ENCODE measurements at regions not wholly inside any gene's neighbourhood (a gene's known extent, or its start where the extent isn't known, plus 50 kb on each side); places are given as distances from the start of the nearest gene placed in this dataset.

- no peaks in the 10 kb centered on the region for H3K27me3 ChIP-seq (ENCODE audit: control insufficient read depth in 1 of 2, insufficient read depth in 2 of 2, low read length in 2 of 2)
- no peaks in the 10 kb centered on the region for H3K4me1 Mint-ChIP-seq (ENCODE audit: low read depth)
- intact Hi-C loops (cut with DNase I, micrococcal nuclease), result loop anchor here (10.0 kb wide), 2 partner anchors 822 to 1182 kb away; no protein-coding TSS in a partner anchor
- H3K27me3 Mint-ChIP-seq, result no peaks in the 10 kb centered on the region
- H3K4me3 Mint-ChIP-seq, result no peak overlapping the region
- DNase-seq (no peak), ATAC-seq (ENCODE audit: poor library complexity) (no peak)
- TF ChIP-seq CTCF (IDR thresholded peaks at IDR 0.05), result no peak
- POLR2A ChIA-PET, result no interaction called here
- H3K4me3 ChIP-seq (ENCODE audit: low read length), result no peak overlapping the region
- peaks cover 0 to 3% of the 10 kb centered on the region in 2 experiments for H3K9me3 ChIP-seq (ENCODE audit: control insufficient read depth in 1 of 2, insufficient read depth in 1 of 2, low read length in 2 of 2)
- no peak overlapping the region for H3K27ac Mint-ChIP-seq
- CTCF ChIA-PET, result no interaction called here
- no peaks in the 10 kb centered on the region for H3K36me3 ChIP-seq (ENCODE audit: insufficient read depth, low read length)
- no peaks in the 10 kb centered on the region for H3K4me1 ChIP-seq (ENCODE audit: insufficient read depth, low read length)
- H3K9me3 Mint-ChIP-seq, result no peaks in the 10 kb centered on the region
- H3K27ac ChIP-seq (ENCODE audit: low read depth in 1 of 2, low read length in 2 of 2), result no peak overlapping the region
- no peaks in the 10 kb centered on the region for H3K36me3 Mint-ChIP-seq (ENCODE audit: low read depth)
These were observed 246.2 kb upstream of the LRIG3 start for GRCh38 chr12:59166457-59166856.

DNA sequence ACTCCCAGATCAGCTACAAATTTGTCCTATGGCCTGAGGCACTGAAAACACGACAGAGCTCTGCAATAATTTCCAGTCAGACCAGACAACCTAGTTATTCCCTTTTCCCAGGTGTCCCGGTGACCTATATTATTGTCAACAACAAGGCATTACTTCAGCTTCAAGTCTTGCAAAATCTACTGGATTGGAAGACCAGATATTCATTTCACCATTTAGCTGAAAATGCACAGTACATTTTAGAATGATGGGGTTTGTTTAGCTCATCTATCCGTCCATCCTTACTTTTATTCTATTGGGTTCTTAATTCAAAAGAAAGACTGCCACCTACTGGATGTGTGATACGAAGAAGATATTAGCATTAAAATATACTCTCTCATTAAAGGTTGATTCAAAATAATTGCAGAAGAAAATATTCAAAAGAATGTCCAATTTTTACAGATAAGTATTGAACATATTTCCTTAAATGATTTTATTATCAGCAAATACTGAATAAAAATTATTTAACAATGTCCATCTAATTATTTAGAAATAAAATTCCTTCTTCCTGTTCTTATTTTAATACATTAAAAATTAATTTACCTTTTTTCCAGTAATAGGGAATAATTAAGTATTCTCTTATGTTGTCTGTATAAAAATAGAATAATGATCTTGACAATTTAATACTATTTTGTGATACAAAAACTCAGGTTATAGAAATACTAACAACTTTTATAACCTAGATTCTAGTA, 244.9 kb upstream of the LRIG3 start:
- no peaks in the 10 kb centered on the region for H3K4me1 Mint-ChIP-seq (ENCODE audit: low read depth)
- H3K27ac Mint-ChIP-seq, result no peak overlapping the region
- ATAC-seq (ENCODE audit: poor library complexity) (no peak), DNase-seq (peak in 1 of 14 experiments; percentile 3)
- no peaks in the 10 kb centered on the region for H3K36me3 Mint-ChIP-seq (ENCODE audit: low read depth)
- ChIA-PET CTCF (no interaction called here), POLR2A (no interaction called here)
- peaks cover 0 to 3% of the 10 kb centered on the region in 2 experiments for H3K9me3 ChIP-seq (ENCODE audit: control insufficient read depth in 1 of 2, insufficient read depth in 1 of 2, low read length in 2 of 2)
- H3K27me3 Mint-ChIP-seq, result no peaks in the 10 kb centered on the region
- H3K9me3 Mint-ChIP-seq, result no peaks in the 10 kb centered on the region
- H3K4me3 Mint-ChIP-seq, result no peak overlapping the region
- H3K27ac ChIP-seq (ENCODE audit: low read depth in 1 of 2, low read length in 2 of 2), result no peak overlapping the region
- no peaks in the 10 kb centered on the region for H3K4me1 ChIP-seq (ENCODE audit: insufficient read depth, low read length)
- no peak overlapping the region for H3K4me3 ChIP-seq (ENCODE audit: low read length)
- no peaks in the 10 kb centered on the region for H3K36me3 ChIP-seq (ENCODE audit: insufficient read depth, low read length)
- H3K27me3 ChIP-seq (ENCODE audit: control insufficient read depth in 1 of 2, insufficient read depth in 2 of 2, low read length in 2 of 2), result no peaks in the 10 kb centered on the region
- TF ChIP-seq CTCF (IDR thresholded peaks at IDR 0.05), result peak; percentile 20
- intact Hi-C loops (cut with DNase I, micrococcal nuclease), result loop anchor here (10.0 kb wide), 2 partner anchors 820 to 1180 kb away; no protein-coding TSS in a partner anchor

DNA sequence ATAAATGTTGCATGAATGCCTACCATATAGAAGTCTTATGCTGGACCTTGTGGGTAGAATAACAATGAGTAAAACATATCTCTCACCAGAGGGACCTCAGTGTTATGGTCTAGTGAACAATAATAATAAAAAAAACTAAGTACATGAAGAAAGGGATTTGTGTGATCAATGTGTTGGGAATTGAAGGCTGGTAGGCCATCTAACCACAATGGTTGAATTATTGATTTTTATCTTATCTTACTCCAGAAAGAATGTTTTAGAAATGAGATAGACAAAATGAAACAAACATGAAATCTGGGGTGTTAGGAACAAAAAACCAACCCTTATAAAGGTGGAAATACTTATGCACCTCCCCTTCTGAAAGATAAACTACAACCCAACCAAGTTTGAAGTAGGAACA, 243.9 kb upstream of the LRIG3 start:
- H3K27ac Mint-ChIP-seq, result no peak overlapping the region
- ATAC-seq (ENCODE audit: poor library complexity), result no peak

More for the DNA sequence above, 243.9 kb upstream of the LRIG3 start:
- DNase-seq, result no peak
- Histone ChIP-seq H3K27ac (ENCODE audit: low read depth in 1 of 2, low read length in 2 of 2) (no peak overlapping the region), H3K4me3 (ENCODE audit: low read length) (no peak overlapping the region), H3K4me1 (ENCODE audit: insufficient read depth, low read length) (no peaks in the 10 kb centered on the region), H3K36me3 (ENCODE audit: insufficient read depth, low read length) (no peaks in the 10 kb centered on the region), H3K9me3 (ENCODE audit: control insufficient read depth in 1 of 2, insufficient read depth in 1 of 2, low read length in 2 of 2) (peaks cover 0 to 3% of the 10 kb centered on the region in 2 experiments), H3K27me3 (ENCODE audit: control insufficient read depth in 1 of 2, insufficient read depth in 2 of 2, low read length in 2 of 2) (no peaks in the 10 kb centered on the region)
- Mint-ChIP-seq H3K9me3 (no peaks in the 10 kb centered on the region), H3K36me3 (ENCODE audit: low read depth) (no peaks in the 10 kb centered on the region), H3K4me3 (no peak overlapping the region), H3K4me1 (ENCODE audit: low read depth) (no peaks in the 10 kb centered on the region), H3K27me3 (no peaks in the 10 kb centered on the region)
- ChIA-PET POLR2A (no interaction called here), CTCF (no interaction called here)
- TF ChIP-seq CTCF (IDR thresholded peaks at IDR 0.05), result no peak
- intact Hi-C loops (cut with DNase I, micrococcal nuclease), result loop anchor here (10.0 kb wide), 2 partner anchors 819 to 1179 kb away; no protein-coding TSS in a partner anchor
